ENCODE measurements at regions not wholly inside any gene's neighbourhood (a gene's known extent, or its start where the extent isn't known, plus 50 kb on each side); places are given as distances from the start of the nearest gene placed in this dataset.

- H3K36me3 ChIP-seq (ENCODE audit: control insufficient read depth, insufficient read depth, low read length): no peaks in the 10 kb centered on the region
Observed at GRCh38 chr3:110767156-110767555, 304.5 kb upstream of the NECTIN3 start.

DNA sequence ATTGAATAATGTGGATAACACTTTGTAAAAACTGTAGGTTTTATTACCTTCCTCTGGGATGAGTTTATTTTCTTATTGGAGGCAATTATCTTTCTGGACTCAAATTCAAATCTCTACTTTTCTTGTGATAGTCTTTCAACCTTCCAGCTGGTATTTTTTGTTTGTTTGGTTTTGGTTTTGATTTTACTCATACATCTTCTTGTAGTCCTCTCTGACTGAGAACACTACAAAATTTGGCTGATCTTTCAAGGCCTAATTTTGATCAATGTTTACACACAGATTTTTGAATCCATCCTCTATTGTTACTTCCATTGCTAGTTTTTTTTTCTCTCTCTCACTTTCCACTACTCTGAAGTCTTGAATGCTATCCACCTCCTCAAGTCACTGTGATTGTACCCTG lies 303.8 kb upstream of the NECTIN3 start:
- no peaks in the 10 kb centered on the region for H3K36me3 Mint-ChIP-seq

More at GRCh38 chr3:110767156-110767555, 304.5 kb upstream of the NECTIN3 start:
- no peak for ATAC-seq
- intact Hi-C loops (cut with micrococcal nuclease): no loop called here
- Mint-ChIP-seq H3K36me3 (no peaks in the 10 kb centered on the region), H3K4me3 (no peak overlapping the region), H3K27ac (no peak overlapping the region), H3K27me3 (ENCODE audit: low read depth in 2 of 2) (no peaks in the 10 kb centered on the region), H3K9me3 (peaks cover 7 to 8% of the 10 kb centered on the region in 2 donors), H3K4me1 (no peaks in the 10 kb centered on the region)
- H3K27me3 ChIP-seq (ENCODE audit: control insufficient read depth, insufficient read depth, low read length): no peaks in the 10 kb centered on the region
- DNase-seq: no peak
- WGBS (ENCODE audit: insufficient coverage): 86% methylated on average over 2 of the region's 2 CpGs
- H3K4me3 ChIP-seq (ENCODE audit: low read length): no peak overlapping the region
- no peak for TF ChIP-seq CTCF (IDR thresholded peaks at IDR 0.05)
- H3K4me1 ChIP-seq (ENCODE audit: control insufficient read depth, insufficient read depth, low read length): no peaks in the 10 kb centered on the region
- no peaks in the 10 kb centered on the region for H3K9me3 ChIP-seq (ENCODE audit: control insufficient read depth, insufficient read depth, low read length)
- H3K27ac ChIP-seq (ENCODE audit: low read length): no peak overlapping the region

GRCh38 chr3:110773413-110773954 lies 298.1 kb upstream of the NECTIN3 start:
- ATAC-seq: no peak
- no peak overlapping the region for H3K27ac ChIP-seq (ENCODE audit: low read length)

More for the DNA sequence above, 303.8 kb upstream of the NECTIN3 start:
- H3K27me3 ChIP-seq (ENCODE audit: control insufficient read depth, insufficient read depth, low read length): no peaks in the 10 kb centered on the region
- no peaks in the 10 kb centered on the region for H3K4me1 Mint-ChIP-seq
- H3K4me1 ChIP-seq (ENCODE audit: control insufficient read depth, insufficient read depth, low read length): no peaks in the 10 kb centered on the region
- H3K9me3 ChIP-seq (ENCODE audit: control insufficient read depth, insufficient read depth, low read length): no peaks in the 10 kb centered on the region
- H3K27me3 Mint-ChIP-seq (ENCODE audit: low read depth in 2 of 2): no peaks in the 10 kb centered on the region
- H3K4me3 Mint-ChIP-seq: no peak overlapping the region
- no peaks in the 10 kb centered on the region for H3K36me3 ChIP-seq (ENCODE audit: control insufficient read depth, insufficient read depth, low read length)
- TF ChIP-seq CTCF (IDR thresholded peaks at IDR 0.05): no peak
- intact Hi-C loops (cut with micrococcal nuclease): no loop called here
- H3K9me3 Mint-ChIP-seq: peaks cover 7 to 10% of the 10 kb centered on the region in 2 donors
- no peak overlapping the region for H3K27ac Mint-ChIP-seq
- no peak overlapping the region for H3K27ac ChIP-seq (ENCODE audit: low read length)
- H3K4me3 ChIP-seq (ENCODE audit: low read length): no peak overlapping the region
- ATAC-seq: no peak
- no peak for DNase-seq

More at GRCh38 chr3:110773413-110773954, 298.1 kb upstream of the NECTIN3 start:
- H3K27me3 ChIP-seq (ENCODE audit: control insufficient read depth, insufficient read depth, low read length): no peaks in the 10 kb centered on the region
- Mint-ChIP-seq H3K27me3 (ENCODE audit: low read depth in 2 of 2) (no peaks in the 10 kb centered on the region), H3K4me1 (no peaks in the 10 kb centered on the region), H3K36me3 (no peaks in the 10 kb centered on the region), H3K27ac (no peak overlapping the region), H3K4me3 (no peak overlapping the region), H3K9me3 (peaks cover 4 to 5% of the 10 kb centered on the region in 2 donors)
- no peaks in the 10 kb centered on the region for H3K36me3 ChIP-seq (ENCODE audit: control insufficient read depth, insufficient read depth, low read length)
- TF ChIP-seq CTCF (IDR thresholded peaks at IDR 0.05): no peak
- 70% methylated on average over 9 of the region's 9 CpGs for WGBS (ENCODE audit: insufficient coverage)
- intact Hi-C loops (cut with micrococcal nuclease): no loop called here
- H3K4me1 ChIP-seq (ENCODE audit: control insufficient read depth, insufficient read depth, low read length): no peaks in the 10 kb centered on the region
- DNase-seq: no peak
- H3K9me3 ChIP-seq (ENCODE audit: control insufficient read depth, insufficient read depth, low read length): no peaks in the 10 kb centered on the region
- no peak overlapping the region for H3K4me3 ChIP-seq (ENCODE audit: low read length)
